ENCODE measurements at regions not wholly inside any gene's neighbourhood (a gene's known extent, or its start where the extent isn't known, plus 50 kb on each side); places are given as distances from the start of the nearest gene placed in this dataset.
A peak's percentile ranks its signal among the peaks of the same experiment; 100 is the strongest.

GRCh38 chr7:119936836-119937235 lies 336.1 kb upstream of the KCND2 start:
- ChIA-PET CTCF (interaction anchor here (1.0 to 1.9 kb wide), 4 partner anchors 28 to 371 kb away, joined by 3 to 6 read pairs (median 5); partner anchors contain the start of gene KCND2), POLR2A (no interaction called here)

GRCh38 chr7:119937745-119938144 lies 335.2 kb upstream of the KCND2 start:
- TF ChIP-seq, protein P1, sequence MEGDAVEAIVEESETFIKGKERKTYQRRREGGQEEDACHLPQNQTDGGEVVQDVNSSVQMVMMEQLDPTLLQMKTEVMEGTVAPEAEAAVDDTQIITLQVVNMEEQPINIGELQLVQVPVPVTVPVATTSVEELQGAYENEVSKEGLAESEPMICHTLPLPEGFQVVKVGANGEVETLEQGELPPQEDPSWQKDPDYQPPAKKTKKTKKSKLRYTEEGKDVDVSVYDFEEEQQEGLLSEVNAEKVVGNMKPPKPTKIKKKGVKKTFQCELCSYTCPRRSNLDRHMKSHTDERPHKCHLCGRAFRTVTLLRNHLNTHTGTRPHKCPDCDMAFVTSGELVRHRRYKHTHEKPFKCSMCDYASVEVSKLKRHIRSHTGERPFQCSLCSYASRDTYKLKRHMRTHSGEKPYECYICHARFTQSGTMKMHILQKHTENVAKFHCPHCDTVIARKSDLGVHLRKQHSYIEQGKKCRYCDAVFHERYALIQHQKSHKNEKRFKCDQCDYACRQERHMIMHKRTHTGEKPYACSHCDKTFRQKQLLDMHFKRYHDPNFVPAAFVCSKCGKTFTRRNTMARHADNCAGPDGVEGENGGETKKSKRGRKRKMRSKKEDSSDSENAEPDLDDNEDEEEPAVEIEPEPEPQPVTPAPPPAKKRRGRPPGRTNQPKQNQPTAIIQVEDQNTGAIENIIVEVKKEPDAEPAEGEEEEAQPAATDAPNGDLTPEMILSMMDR (IDR thresholded peaks at IDR 0.05; ENCODE audit: low read depth, low read length): no peak
- no peaks in the 10 kb centered on the region for H3K27me3 ChIP-seq (ENCODE audit: control insufficient read depth, insufficient read depth, low read length)
- POLR2A ChIA-PET: no interaction called here
- H3K9me3 ChIP-seq (ENCODE audit: control insufficient read depth, insufficient read depth, low read length): no peaks in the 10 kb centered on the region
- no peak overlapping the region for H3K4me3 ChIP-seq (ENCODE audit: low read depth, low read length)
- no peak for DNase-seq (ENCODE audit: low read depth, low spot score)
- CTCF ChIA-PET: no interaction called here
- no peak overlapping the region for H3K27ac ChIP-seq (ENCODE audit: low read depth, low read length)

More at GRCh38 chr7:119936836-119937235, 336.1 kb upstream of the KCND2 start:
- Histone ChIP-seq H3K9me3 (ENCODE audit: control insufficient read depth, insufficient read depth, low read length) (no peaks in the 10 kb centered on the region), H3K27ac (ENCODE audit: low read depth, low read length) (no peak overlapping the region), H3K27me3 (ENCODE audit: control insufficient read depth, insufficient read depth, low read length) (no peaks in the 10 kb centered on the region), H3K4me3 (ENCODE audit: low read depth, low read length) (no peak overlapping the region)
- TF ChIP-seq, protein P1 (IDR thresholded peaks at IDR 0.05; ENCODE audit: low read depth, low read length): no peak
- no peak for DNase-seq (ENCODE audit: low read depth, low spot score)

GRCh38 chr7:119943942-119944600 lies 328.9 kb upstream of the KCND2 start:
- no peak overlapping the region for H3K4me3 ChIP-seq (ENCODE audit: low read depth, low read length)
- no peaks in the 10 kb centered on the region for H3K27me3 ChIP-seq (ENCODE audit: control insufficient read depth, insufficient read depth, low read length)
- ChIA-PET CTCF (interaction anchor here (0.7 to 1.0 kb wide), 4 partner anchors 8 to 385 kb away, joined by 3 to 4 read pairs (median 4); partner anchors contain the start of gene KCND2), POLR2A (no interaction called here)
- no peak overlapping the region for H3K27ac ChIP-seq (ENCODE audit: low read depth, low read length)
- no peaks in the 10 kb centered on the region for H3K9me3 ChIP-seq (ENCODE audit: control insufficient read depth, insufficient read depth, low read length)
- DNase-seq (ENCODE audit: low read depth, low spot score): no peak
- TF ChIP-seq, protein P1 (IDR thresholded peaks at IDR 0.05; ENCODE audit: low read depth, low read length): 0 out of 2 replicates have a peak, but pooled peaks have one; percentile 11

DNA sequence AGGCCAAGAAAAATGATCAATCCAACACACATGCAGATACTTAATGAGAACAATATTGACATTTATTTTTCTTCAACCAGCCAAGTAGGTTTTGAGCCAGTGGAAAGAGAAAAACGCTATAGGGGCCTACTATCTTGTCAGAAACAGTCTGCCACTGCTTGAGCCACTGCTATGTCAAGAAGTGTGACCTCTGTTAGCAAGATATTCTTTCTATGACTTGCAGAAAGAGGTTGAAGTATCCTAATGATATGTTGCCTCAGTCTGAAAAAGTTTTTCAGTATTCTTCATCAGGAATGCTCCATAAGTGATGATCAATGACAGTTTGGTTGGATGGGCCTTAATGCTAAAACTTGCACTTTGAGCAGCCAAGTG lies 328.4 kb upstream of the KCND2 start:
- POLR2A ChIA-PET: no interaction called here

DNA sequence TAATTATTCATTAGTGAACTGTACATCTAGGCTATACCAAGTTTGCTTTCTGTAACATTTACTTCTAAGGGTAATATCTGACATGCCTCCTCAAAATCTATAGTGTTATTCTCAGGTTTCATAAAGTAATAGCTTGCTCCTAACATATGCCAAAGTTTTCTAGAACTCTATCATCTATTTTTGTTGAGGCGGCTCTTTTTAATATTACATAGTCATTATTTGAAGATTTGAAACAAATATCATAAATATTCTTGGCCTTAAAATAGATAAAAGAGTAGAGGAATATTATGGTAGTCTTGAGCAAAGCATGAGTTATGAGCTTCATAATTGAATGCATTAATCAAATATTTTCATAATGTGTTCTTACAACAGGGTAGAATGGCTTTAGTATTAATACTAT lies 327.2 kb upstream of the KCND2 start:
- Histone ChIP-seq H3K27ac (ENCODE audit: low read depth, low read length) (no peak overlapping the region), H3K27me3 (ENCODE audit: control insufficient read depth, insufficient read depth, low read length) (no peaks in the 10 kb centered on the region), H3K9me3 (ENCODE audit: control insufficient read depth, insufficient read depth, low read length) (no peaks in the 10 kb centered on the region), H3K4me3 (ENCODE audit: low read depth, low read length) (no peak overlapping the region)
- no peak for DNase-seq (ENCODE audit: low read depth, low spot score)
- TF ChIP-seq, protein P1 (IDR thresholded peaks at IDR 0.05; ENCODE audit: low read depth, low read length): no peak
- ChIA-PET CTCF (interaction anchor here (1.7 to 2.0 kb wide), 2 partner anchors 11 to 327 kb away, joined by 4 to 13 read pairs; partner anchors contain the start of gene KCND2), POLR2A (no interaction called here)

More for the DNA sequence above, 328.4 kb upstream of the KCND2 start:
- no peaks in the 10 kb centered on the region for H3K27me3 ChIP-seq (ENCODE audit: control insufficient read depth, insufficient read depth, low read length)
- no peaks in the 10 kb centered on the region for H3K9me3 ChIP-seq (ENCODE audit: control insufficient read depth, insufficient read depth, low read length)
- no peak for DNase-seq (ENCODE audit: low read depth, low spot score)
- CTCF ChIA-PET: interaction anchor here (0.7 to 1.0 kb wide), 3 partner anchors 9 to 384 kb away, joined by 3 to 4 read pairs (median 3); partner anchors contain the start of gene KCND2
- TF ChIP-seq, protein P1 (IDR thresholded peaks at IDR 0.05; ENCODE audit: low read depth, low read length): no peak
- H3K27ac ChIP-seq (ENCODE audit: low read depth, low read length): no peak overlapping the region
- H3K4me3 ChIP-seq (ENCODE audit: low read depth, low read length): no peak overlapping the region

All from AG04450 (cell line).